ENCODE measurements at regions not wholly inside any gene's neighbourhood (a gene's known extent, or its start where the extent isn't known, plus 50 kb on each side); places are given as distances from the start of the nearest gene placed in this dataset.

- BruUV-seq (replicated peaks): no TSS peak
- Mint-ChIP-seq H3K36me3 (ENCODE audit: insufficient read depth, unreplicated experiment) (no peaks in the 10 kb centered on the region), H3K4me1 (ENCODE audit: low read depth, unreplicated experiment) (no peaks in the 10 kb centered on the region), H3K4me3 (ENCODE audit: unreplicated experiment) (no peak overlapping the region), H3K27me3 (ENCODE audit: insufficient read depth, unreplicated experiment) (no peaks in the 10 kb centered on the region), H3K27ac (ENCODE audit: unreplicated experiment) (no peak overlapping the region), H3K9me3 (ENCODE audit: unreplicated experiment) (no peaks in the 10 kb centered on the region)
- no peak for TF ChIP-seq CTCF (IDR thresholded peaks at IDR 0.05; ENCODE audit: insufficient read depth in 1 of 2, low read depth in 1 of 2, low read length in 1 of 2, severe bottlenecking in 1 of 2, unreplicated experiment in 1 of 2)
- no peaks in the 10 kb centered on the region for H3K4me1 ChIP-seq
- ChIA-PET POLR2A (no interaction called here), CTCF (no interaction called here)
- H3K36me3 ChIP-seq (ENCODE audit: control insufficient read depth, insufficient read depth, low read length): no peaks in the 10 kb centered on the region
- no peak overlapping the region for H3K4me3 ChIP-seq (ENCODE audit: low read depth, low read length)
- intact Hi-C loops (cut with micrococcal nuclease; ENCODE audit: unreplicated experiment): no loop called here
- no peaks in the 10 kb centered on the region for H3K9me3 ChIP-seq
- DNase-seq: no peak
- no peaks in the 10 kb centered on the region for H3K27me3 ChIP-seq (replicated peaks; ENCODE audit: control insufficient read depth, insufficient read depth, low read length)
These were observed 537.8 kb downstream of the OTOL1 start for GRCh38 chr3:162034368-162034767.

GRCh38 chr3:162041622-162042021, 545.0 kb downstream of the OTOL1 start:
- no TSS peak for BruUV-seq (replicated peaks)
- CTCF ChIA-PET: no interaction called here

GRCh38 chr3:162052636-162053035, 556.0 kb downstream of the OTOL1 start:
- no peak for DNase-seq
- no peak overlapping the region for H3K4me3 ChIP-seq (ENCODE audit: low read depth, low read length)
- no peaks in the 10 kb centered on the region for H3K4me1 Mint-ChIP-seq (ENCODE audit: low read depth, unreplicated experiment)
- no peaks in the 10 kb centered on the region for H3K36me3 ChIP-seq (ENCODE audit: control insufficient read depth, insufficient read depth, low read length)
- no peaks in the 10 kb centered on the region for H3K27me3 ChIP-seq (replicated peaks; ENCODE audit: control insufficient read depth, insufficient read depth, low read length)
- H3K36me3 Mint-ChIP-seq (ENCODE audit: insufficient read depth, unreplicated experiment): no peaks in the 10 kb centered on the region
- no peak overlapping the region for H3K27ac Mint-ChIP-seq (ENCODE audit: unreplicated experiment)
- peaks cover 5% of the 10 kb centered on the region for H3K9me3 Mint-ChIP-seq (ENCODE audit: unreplicated experiment)
- intact Hi-C loops (cut with micrococcal nuclease; ENCODE audit: unreplicated experiment): no loop called here
- ChIA-PET CTCF (no interaction called here), POLR2A (no interaction called here)
- H3K4me1 ChIP-seq: no peaks in the 10 kb centered on the region
- no peak overlapping the region for H3K4me3 Mint-ChIP-seq (ENCODE audit: unreplicated experiment)
- no peak for TF ChIP-seq CTCF (IDR thresholded peaks at IDR 0.05; ENCODE audit: insufficient read depth in 1 of 2, low read depth in 1 of 2, low read length in 1 of 2, severe bottlenecking in 1 of 2, unreplicated experiment in 1 of 2)
- peaks cover 6% of the 10 kb centered on the region for H3K27me3 Mint-ChIP-seq (ENCODE audit: insufficient read depth, unreplicated experiment)
- no TSS peak for BruUV-seq (replicated peaks)
- H3K9me3 ChIP-seq: no peaks in the 10 kb centered on the region

More at GRCh38 chr3:162041622-162042021, 545.0 kb downstream of the OTOL1 start:
- H3K27ac Mint-ChIP-seq (ENCODE audit: unreplicated experiment): no peak overlapping the region
- no peak overlapping the region for H3K4me3 ChIP-seq (ENCODE audit: low read depth, low read length)
- no peak overlapping the region for H3K4me3 Mint-ChIP-seq (ENCODE audit: unreplicated experiment)
- H3K36me3 ChIP-seq (ENCODE audit: control insufficient read depth, insufficient read depth, low read length): no peaks in the 10 kb centered on the region
- no peaks in the 10 kb centered on the region for H3K27me3 ChIP-seq (replicated peaks; ENCODE audit: control insufficient read depth, insufficient read depth, low read length)
- no peaks in the 10 kb centered on the region for H3K9me3 ChIP-seq
- TF ChIP-seq CTCF (IDR thresholded peaks at IDR 0.05; ENCODE audit: insufficient read depth in 1 of 2, low read depth in 1 of 2, low read length in 1 of 2, severe bottlenecking in 1 of 2, unreplicated experiment in 1 of 2): no peak
- no peaks in the 10 kb centered on the region for H3K4me1 ChIP-seq
- POLR2A ChIA-PET: no interaction called here
- intact Hi-C loops (cut with micrococcal nuclease; ENCODE audit: unreplicated experiment): loop anchor here (1.0 kb wide), 1 partner anchor 189 kb away; no protein-coding TSS in a partner anchor
- H3K36me3 Mint-ChIP-seq (ENCODE audit: insufficient read depth, unreplicated experiment): no peaks in the 10 kb centered on the region
- H3K4me1 Mint-ChIP-seq (ENCODE audit: low read depth, unreplicated experiment): no peaks in the 10 kb centered on the region
- DNase-seq: no peak
- H3K27me3 Mint-ChIP-seq (ENCODE audit: insufficient read depth, unreplicated experiment): peaks cover 3% of the 10 kb centered on the region
- H3K9me3 Mint-ChIP-seq (ENCODE audit: unreplicated experiment): no peaks in the 10 kb centered on the region
